KMS-11 (cell line): ENCODE measurements at regions not wholly inside any gene's neighbourhood (a gene's known extent, or its start where the extent isn't known, plus 50 kb on each side); places are given as distances from the start of the nearest gene placed in this dataset.
"Not testable (repeated sequence)": the region's sequence is repeated elsewhere in the genome, so short reads cannot be mapped to it uniquely, and the experiment has no call there.

Experiments
- H2AFZ ChIP-seq: fragments of 200-600 bp; sonication (generic); 2 replicates; pipeline ENCODE4 v1.6.1; 2016; ENCODE audit warnings: antibody characterized with exemption, mixed run types, low read depth
- H3K27ac ChIP-seq: fragments of 200-600 bp; sonication (generic); 2 replicates; pipeline ENCODE4 v1.6.1; 2016; ENCODE audit warnings: mild to moderate bottlenecking, mixed run types
- H3K27me3 ChIP-seq: fragments of 200-600 bp; sonication (generic); 2 replicates; pipeline ENCODE4 v1.6.1; 2017; ENCODE audit warnings: mild to moderate bottlenecking, low read depth, mixed run types, moderate library complexity; ENCODE audit not compliant: insufficient read depth
- H3K36me3 ChIP-seq: fragments of 200-600 bp; sonication (generic); 2 replicates; pipeline ENCODE4 v1.6.1; 2017; ENCODE audit warnings: mild to moderate bottlenecking, mixed run types; ENCODE audit not compliant: insufficient read depth
- H3K4me1 ChIP-seq: fragments of 200-600 bp; sonication (generic); 2 replicates; pipeline ENCODE4 v1.6.1; 2016; ENCODE audit warnings: mild to moderate bottlenecking, low read depth, mixed run types; ENCODE audit not compliant: poor library complexity, severe bottlenecking
- H3K4me2 ChIP-seq: fragments of 200-600 bp; sonication (generic); 2 replicates; pipeline ENCODE4 v1.7.0; 2016; ENCODE audit warnings: mild to moderate bottlenecking, mixed run types
- H3K4me3 ChIP-seq: fragments of 200-600 bp; sonication (generic); IDR thresholded peaks from 2 replicates; pipeline ENCODE4 v1.6.1; 2017; ENCODE audit warnings: low read depth, low read length, mixed read lengths; ENCODE audit not compliant: insufficient read depth
- H3K79me2 ChIP-seq: fragments of 200-600 bp; sonication (generic); 2 replicates; pipeline ENCODE4 v1.6.1; 2016; ENCODE audit warnings: low read depth, mixed run types; ENCODE audit not compliant: insufficient read depth
- H3K9ac ChIP-seq: fragments of 200-600 bp; sonication (generic); 2 replicates; pipeline ENCODE4 v1.6.1; 2016; ENCODE audit warnings: mild to moderate bottlenecking, mixed run types
- H4K20me1 ChIP-seq: fragments of 200-600 bp; sonication (generic); 2 replicates; pipeline ENCODE4 v1.6.1; 2016; ENCODE audit warnings: mild to moderate bottlenecking, mixed run types; ENCODE audit not compliant: insufficient read depth
- CTCF ChIP-seq: fragments of 200-600 bp; sonication (generic); conservative IDR thresholded peaks from 2 replicates; pipeline ENCODE4 v1.6.1; 2017; ENCODE audit warnings: low read depth, mild to moderate bottlenecking, antibody characterized with exemption, low read length, moderate library complexity, mixed read lengths

- Histone ChIP-seq H3K9ac (no peak overlapping the region), H3K27me3 (no peaks in the 10 kb centered on the region), H3K36me3 (no peaks in the 10 kb centered on the region), H4K20me1 (no peaks in the 10 kb centered on the region), H3K4me1 (no peaks in the 10 kb centered on the region), H3K4me3 (no peak overlapping the region), H2AFZ (no peak overlapping the region), H3K27ac (no peak overlapping the region), H3K4me2 (no peak overlapping the region), H3K79me2 (no peaks in the 10 kb centered on the region)
- TF ChIP-seq CTCF, result no peak
Measured at GRCh38 chr11:98766903-98767302, 253.8 kb upstream of the CNTN5 start.

- not testable (repeated sequence) for H3K36me3 ChIP-seq, H3K4me1 ChIP-seq, H3K27ac ChIP-seq, H4K20me1 ChIP-seq, H3K4me2 ChIP-seq, H3K9ac ChIP-seq, H3K79me2 ChIP-seq, H2AFZ ChIP-seq, H3K4me3 ChIP-seq, H3K27me3 ChIP-seq
Measured at GRCh38 chr11:98770046-98770445, 250.7 kb upstream of the CNTN5 start.

DNA sequence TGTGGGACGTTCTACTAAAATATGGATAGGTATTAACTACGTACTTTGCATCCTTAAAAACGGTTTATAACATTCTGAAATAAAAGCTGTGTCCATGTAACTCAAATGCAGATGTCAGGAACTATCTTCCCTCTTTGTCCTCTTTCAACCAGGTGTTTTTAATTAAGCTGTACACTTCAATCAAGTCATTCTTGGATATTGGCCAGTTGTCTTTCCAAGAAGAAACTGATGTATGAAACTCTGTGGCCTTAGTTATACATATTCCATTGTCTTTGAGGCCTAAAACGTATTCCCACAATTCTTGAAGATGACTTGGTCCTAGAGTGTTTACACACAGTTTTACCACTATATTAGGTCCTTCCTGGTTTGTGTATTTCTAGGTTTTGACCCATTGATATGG, 249.0 kb upstream of the CNTN5 start:
- H3K4me3 ChIP-seq, result no peak overlapping the region
- no peaks in the 10 kb centered on the region for H3K27me3 ChIP-seq
- no peaks in the 10 kb centered on the region for H3K36me3 ChIP-seq
- no peak overlapping the region for H3K9ac ChIP-seq
- no peaks in the 10 kb centered on the region for H3K79me2 ChIP-seq
- H2AFZ ChIP-seq, result no peak overlapping the region
- H3K4me2 ChIP-seq, result no peak overlapping the region
- no peak for TF ChIP-seq CTCF
- H4K20me1 ChIP-seq, result no peaks in the 10 kb centered on the region
- H3K4me1 ChIP-seq, result no peaks in the 10 kb centered on the region
- no peak overlapping the region for H3K27ac ChIP-seq

GRCh38 chr11:98772893-98773292, 247.9 kb upstream of the CNTN5 start:
- H3K9ac ChIP-seq, result no peak overlapping the region
- no peak overlapping the region for H3K4me2 ChIP-seq
- no peaks in the 10 kb centered on the region for H3K4me1 ChIP-seq
- no peak for TF ChIP-seq CTCF
- H3K79me2 ChIP-seq, result no peaks in the 10 kb centered on the region
- no peak overlapping the region for H3K27ac ChIP-seq
- no peaks in the 10 kb centered on the region for H3K36me3 ChIP-seq
- no peak overlapping the region for H2AFZ ChIP-seq
- H3K4me3 ChIP-seq, result no peak overlapping the region
- H4K20me1 ChIP-seq, result no peaks in the 10 kb centered on the region
- H3K27me3 ChIP-seq, result no peaks in the 10 kb centered on the region

- no peaks in the 10 kb centered on the region for H3K36me3 ChIP-seq
- H3K4me2 ChIP-seq, result no peak overlapping the region
- H3K27ac ChIP-seq, result no peak overlapping the region
- no peaks in the 10 kb centered on the region for H4K20me1 ChIP-seq
- H3K4me3 ChIP-seq, result no peak overlapping the region
- no peak overlapping the region for H3K9ac ChIP-seq
- no peak overlapping the region for H2AFZ ChIP-seq
- H3K27me3 ChIP-seq, result no peaks in the 10 kb centered on the region
- TF ChIP-seq CTCF, result no peak
- no peaks in the 10 kb centered on the region for H3K79me2 ChIP-seq
- no peaks in the 10 kb centered on the region for H3K4me1 ChIP-seq
Measured at GRCh38 chr11:98793276-98793675, 227.5 kb upstream of the CNTN5 start.
